Caki2 (cell line): ENCODE measurements at regions not wholly inside any gene's neighbourhood (a gene's known extent, or its start where the extent isn't known, plus 50 kb on each side); places are given as distances from the start of the nearest gene placed in this dataset.
"Not testable (repeated sequence)": the region's sequence is repeated elsewhere in the genome, so short reads cannot be mapped to it uniquely, and the experiment has no call there.

Source experiments
- DNase-seq: peaks from one replicate; pipeline ENCODE4 v3.0.0-alpha.2; 2015; ENCODE audit warnings: low read depth
- in situ Hi-C: cut with HindIII; loops from 2 replicates; pipeline ENCODE4 v1.10.0; 2016; ENCODE audit warnings: low sequenced_read_pairs, low pct_unique_long_range_greater_than_20kb, mixed read lengths

- DNase-seq, in situ Hi-C loops: not testable (repeated sequence)
These were observed 156.1 kb downstream of the TMEM121 start for GRCh38 chr14:105682442-105682841.

- no peak for DNase-seq
- in situ Hi-C loops: no loop called here
These were observed 156.7 kb downstream of the TMEM121 start for GRCh38 chr14:105682956-105683570.

GRCh38 chr14:105684056-105684455 lies 157.7 kb downstream of the TMEM121 start:
- in situ Hi-C loops, DNase-seq: not testable (repeated sequence)

- in situ Hi-C loops, DNase-seq: not testable (repeated sequence)
These were observed 158.2 kb downstream of the TMEM121 start for GRCh38 chr14:105684597-105684996.

GRCh38 chr14:105685003-105685402 lies 158.6 kb downstream of the TMEM121 start:
- in situ Hi-C loops: no loop called here
- DNase-seq: no peak

- DNase-seq, in situ Hi-C loops: not testable (repeated sequence)
These were observed 159.2 kb downstream of the TMEM121 start for GRCh38 chr14:105685605-105686004.

- DNase-seq, in situ Hi-C loops: not testable (repeated sequence)
These were observed 159.7 kb downstream of the TMEM121 start for GRCh38 chr14:105686050-105686449.

- DNase-seq, in situ Hi-C loops: not testable (repeated sequence)
These were observed 160.2 kb downstream of the TMEM121 start for GRCh38 chr14:105686462-105687170.

GRCh38 chr14:105687171-105688022 lies 161.0 kb downstream of the TMEM121 start:
- in situ Hi-C loops, DNase-seq: not testable (repeated sequence)

GRCh38 chr14:105688023-105688351 lies 161.6 kb downstream of the TMEM121 start:
- peak; percentile 7 for DNase-seq
- in situ Hi-C loops: not testable (repeated sequence)

GRCh38 chr14:105688664-105689221 lies 162.4 kb downstream of the TMEM121 start:
- in situ Hi-C loops, DNase-seq: not testable (repeated sequence)

GRCh38 chr14:105689722-105690121 lies 163.3 kb downstream of the TMEM121 start:
- in situ Hi-C loops: no loop called here
- DNase-seq: no peak

GRCh38 chr14:105690671-105691070 lies 164.3 kb downstream of the TMEM121 start:
- in situ Hi-C loops: no loop called here

GRCh38 chr14:105691321-105692109 lies 165.1 kb downstream of the TMEM121 start:
- in situ Hi-C loops, DNase-seq: not testable (repeated sequence)

More at GRCh38 chr14:105690671-105691070, 164.3 kb downstream of the TMEM121 start:
- no peak for DNase-seq

GRCh38 chr14:105692110-105692685 lies 165.8 kb downstream of the TMEM121 start:
- in situ Hi-C loops, DNase-seq: not testable (repeated sequence)

GRCh38 chr14:105694961-105695360 lies 168.6 kb downstream of the TMEM121 start:
- DNase-seq: no peak

GRCh38 chr14:105696388-105696787 lies 170.0 kb downstream of the TMEM121 start:
- in situ Hi-C loops: not testable (repeated sequence)

More at GRCh38 chr14:105694961-105695360, 168.6 kb downstream of the TMEM121 start:
- in situ Hi-C loops: no loop called here

More at GRCh38 chr14:105696388-105696787, 170.0 kb downstream of the TMEM121 start:
- not testable (repeated sequence) for DNase-seq
